ENCODE measurements at regions not wholly inside any gene's neighbourhood (a gene's known extent, or its start where the extent isn't known, plus 50 kb on each side); places are given as distances from the start of the nearest gene placed in this dataset.
"Not testable (repeated sequence)": the region's sequence is repeated elsewhere in the genome, so short reads cannot be mapped to it uniquely, and the experiment has no call there.

GRCh38 chr9:83191154-83191553 lies 128.2 kb upstream of the RASEF start:
- ATAC-seq (no peak), DNase-seq (ENCODE audit: missing footprints) (no peak)
- intact Hi-C loops (cut with DNase I) = no loop called here

- ATAC-seq; intact Hi-C loops (cut with DNase I): not testable (repeated sequence)
Observed at GRCh38 chr9:83189026-83189425, 126.1 kb upstream of the RASEF start.

GRCh38 chr9:83188277-83188676 lies 125.3 kb upstream of the RASEF start:
- DNase-seq (ENCODE audit: missing footprints) (no peak), ATAC-seq (no peak)
- intact Hi-C loops (cut with DNase I) = no loop called here

More at GRCh38 chr9:83189026-83189425, 126.1 kb upstream of the RASEF start:
- not testable (repeated sequence) for DNase-seq (ENCODE audit: missing footprints)

- DNase-seq (ENCODE audit: missing footprints) (no peak), ATAC-seq (no peak)
- intact Hi-C loops (cut with DNase I) = no loop called here
Observed at GRCh38 chr9:83186155-83186737, 123.3 kb upstream of the RASEF start.

- peak; percentile 74 for ATAC-seq
- DNase-seq (ENCODE audit: missing footprints) = no peak
Observed at GRCh38 chr9:83185488-83186154, 122.7 kb upstream of the RASEF start.

GRCh38 chr9:83183621-83184020 lies 120.7 kb upstream of the RASEF start:
- ATAC-seq (no peak), DNase-seq (ENCODE audit: missing footprints) (no peak)
- intact Hi-C loops (cut with DNase I) = no loop called here

More at GRCh38 chr9:83185488-83186154, 122.7 kb upstream of the RASEF start:
- intact Hi-C loops (cut with DNase I) = no loop called here

GRCh38 chr9:83182071-83182470 lies 119.1 kb upstream of the RASEF start:
- ATAC-seq = no peak
- DNase-seq (ENCODE audit: missing footprints) = no peak
- intact Hi-C loops (cut with DNase I) = no loop called here

- intact Hi-C loops (cut with DNase I) = no loop called here
- ATAC-seq (no peak), DNase-seq (ENCODE audit: missing footprints) (no peak)
Observed at GRCh38 chr9:83178717-83179116, 115.8 kb upstream of the RASEF start.

GRCh38 chr9:83177747-83178146 lies 114.8 kb upstream of the RASEF start:
- ATAC-seq (no peak), DNase-seq (ENCODE audit: missing footprints) (no peak)
- intact Hi-C loops (cut with DNase I) = no loop called here

- DNase-seq (ENCODE audit: missing footprints) (no peak), ATAC-seq (no peak)
- intact Hi-C loops (cut with DNase I) = no loop called here
Observed at GRCh38 chr9:83167126-83167525, 104.2 kb upstream of the RASEF start.

GRCh38 chr9:83166372-83166771 lies 103.4 kb upstream of the RASEF start:
- no peak for ATAC-seq
- intact Hi-C loops (cut with DNase I) = no loop called here
- DNase-seq (ENCODE audit: missing footprints) = no peak

- intact Hi-C loops (cut with DNase I) = no loop called here
- ATAC-seq (no peak), DNase-seq (ENCODE audit: missing footprints) (no peak)
Observed at GRCh38 chr9:83155733-83156132, 92.8 kb upstream of the RASEF start.

- DNase-seq (ENCODE audit: missing footprints) = no peak
- intact Hi-C loops (cut with DNase I) = no loop called here
- ATAC-seq = no peak
Observed at GRCh38 chr9:83154821-83155220, 91.9 kb upstream of the RASEF start.

GRCh38 chr9:83154087-83154736 lies 91.3 kb upstream of the RASEF start:
- intact Hi-C loops (cut with DNase I) = no loop called here
- no peak for ATAC-seq
- no peak for DNase-seq (ENCODE audit: missing footprints)

- ATAC-seq = no peak
- no peak for DNase-seq (ENCODE audit: missing footprints)
- intact Hi-C loops (cut with DNase I) = no loop called here
Observed at GRCh38 chr9:83153030-83153429, 90.1 kb upstream of the RASEF start.

- DNase-seq (ENCODE audit: missing footprints) (no peak), ATAC-seq (no peak)
- intact Hi-C loops (cut with DNase I) = no loop called here
Observed at GRCh38 chr9:83151627-83152137, 88.7 kb upstream of the RASEF start.

GRCh38 chr9:83147315-83148149 lies 84.6 kb upstream of the RASEF start:
- ATAC-seq (no peak), DNase-seq (ENCODE audit: missing footprints) (no peak)

GRCh38 chr9:83146325-83146724 lies 83.4 kb upstream of the RASEF start:
- intact Hi-C loops (cut with DNase I) = no loop called here
- DNase-seq (ENCODE audit: missing footprints) (no peak), ATAC-seq (no peak)

More at GRCh38 chr9:83147315-83148149, 84.6 kb upstream of the RASEF start:
- intact Hi-C loops (cut with DNase I) = no loop called here

GRCh38 chr9:83144492-83144891 lies 81.5 kb upstream of the RASEF start:
- intact Hi-C loops (cut with DNase I) = no loop called here
- DNase-seq (ENCODE audit: missing footprints) (no peak), ATAC-seq (no peak)
